K562 (cell line): ENCODE measurements at regions not wholly inside any gene's neighbourhood (a gene's known extent, or its start where the extent isn't known, plus 50 kb on each side); places are given as distances from the start of the nearest gene placed in this dataset.

Experiments used
- ATAC-seq: fragments of 200-7000 bp; cut with Tn5 transposase; 3 replicates; pipeline ENCODE4 v1.9.1; 2020; ENCODE audit warnings: moderate library complexity
- BruUV-seq: library from RNA; stranded (reverse); fragments of 400-500 nt; replicated peaks from 2 replicates; lab custom pipeline; 2021; lab: Mats Ljungman, UMichigan
- CTCF ChIA-PET: fragments of 300-600 bp; formaldehyde crosslinking; extraction: SDS; loops from one replicate; lab custom pipeline; 2021; ENCODE audit warnings: low intra/inter-chr PET ratio; lab: Yijun Ruan, JAX
- POLR2A ChIA-PET: fragments of 300-600, 350-650 bp; sonication (Branson Sonifier 250); formaldehyde crosslinking; extraction: SDS; loops from one replicate; lab custom pipeline; 2021; ENCODE audit warnings: antibody characterized with exemption, inconsistent platforms; lab: Yijun Ruan, JAX
- DNase-seq, 4 experiments: peaks; one replicate each; pipeline versions ENCODE4 v3.0.0 to v3.0.0-alpha.2; 2011 to 2018; ENCODE audit warnings: low spot score in 3 of 4, mixed read lengths in 3 of 4; ENCODE audit errors: extremely low read depth in 1 of 4
- FAIRE-seq: peaks from 2 replicates; lab custom pipeline; 2011; peaks lifted over from hg19 to GRCh38; lab: Jason Lieb, UNC
- H2AFZ ChIP-seq: 2 replicates; pipeline ENCODE4 v1.6.0; 2011; ENCODE audit warnings: low read depth, low read length, control low read depth, inconsistent platforms
- H3K27ac ChIP-seq: fragments of 200-600 bp; 3 replicates; pipeline ENCODE4 v1.8.0; 2011; ENCODE audit warnings: low read depth, mild to moderate bottlenecking, control low read depth, inconsistent platforms, low read length, moderate library complexity, mixed read lengths; ENCODE audit errors: extremely low read depth
- H3K27me3 ChIP-seq, 2 experiments: fragments of 300-600 bp in 1 of 2; 2 replicates in 1 of 2; 3 replicates in 1 of 2; pipeline versions ENCODE4 v1.6.0 to v1.8.0; 2011; ENCODE audit warnings: inconsistent platforms in 2 of 2, low read length in 2 of 2, mild to moderate bottlenecking in 1 of 2, mixed read lengths in 1 of 2, moderate library complexity in 1 of 2; ENCODE audit not compliant: control insufficient read depth in 2 of 2, insufficient read depth in 2 of 2
- H3K36me3 ChIP-seq: fragments of 300-600 bp; 3 replicates; pipeline ENCODE4 v1.8.0; 2011; ENCODE audit warnings: mild to moderate bottlenecking, low read length, inconsistent platforms; ENCODE audit not compliant: control insufficient read depth, insufficient read depth
- H3K4me1 ChIP-seq, 2 experiments: fragments of 200-600 bp in 1 of 2; replicated peaks in 1 of 2; 2 replicates in 1 of 2; 3 replicates in 1 of 2; pipeline versions ENCODE4 v1.5.1 to v1.8.0; 2011; ENCODE audit warnings: inconsistent platforms in 2 of 2, low read length in 2 of 2, mild to moderate bottlenecking in 1 of 2, mixed read lengths in 1 of 2, moderate library complexity in 1 of 2; ENCODE audit not compliant: control insufficient read depth in 2 of 2, insufficient read depth in 2 of 2
- H3K4me2 ChIP-seq: 2 replicates; pipeline ENCODE4 v1.6.1; 2011; ENCODE audit warnings: low read length, control low read depth, inconsistent platforms, mixed read lengths; ENCODE audit not compliant: insufficient read depth
- H3K4me3 ChIP-seq: fragments of 200-600 bp; sonication (generic), shearing (Covaris generic); 2 replicates; pipeline ENCODE4 v1.5.1; 2016; ENCODE audit warnings: control low read depth, inconsistent platforms
- H3K79me2 ChIP-seq: fragments of 200-600 bp; 3 replicates; pipeline ENCODE4 v1.8.0; 2011; ENCODE audit warnings: low read length, inconsistent platforms; ENCODE audit not compliant: control insufficient read depth, insufficient read depth
- H3K9ac ChIP-seq, 2 experiments: 2 replicates each; pipeline versions ENCODE4 v1.6.0 to v1.6.1; 2011; ENCODE audit warnings: low read depth in 2 of 2, low read length in 2 of 2, control low read depth in 1 of 2, inconsistent platforms in 1 of 2, mild to moderate bottlenecking in 1 of 2, mixed read lengths in 1 of 2; ENCODE audit not compliant: insufficient read depth in 1 of 2
- H3K9me1 ChIP-seq: one replicate; pipeline ENCODE4 v1.6.0; 2011; ENCODE audit warnings: inconsistent platforms, mild to moderate bottlenecking, low read length, moderate library complexity; ENCODE audit not compliant: control insufficient read depth, insufficient read depth
- H3K9me3 ChIP-seq: replicated peaks from 2 replicates; pipeline ENCODE4 v1.5.1; 2011; ENCODE audit warnings: low read depth, low read length, inconsistent platforms; ENCODE audit not compliant: control insufficient read depth, insufficient read depth
- H4K20me1 ChIP-seq: replicated peaks from 2 replicates; pipeline ENCODE4 v1.6.1; 2011; ENCODE audit warnings: low read length, inconsistent platforms, mixed read lengths; ENCODE audit not compliant: control insufficient read depth, insufficient read depth
- CTCF ChIP-seq, 3 experiments: IDR thresholded peaks in 2 of 3; conservative IDR thresholded peaks in 1 of 3; 2 replicates each; pipeline ENCODE4 v1.5.1; 2011 to 2012; ENCODE audit warnings: low read length in 3 of 3, mild to moderate bottlenecking in 3 of 3, control low read depth in 2 of 3, improper control_type of control experiment in 1 of 3, inconsistent platforms in 1 of 3, low read depth in 1 of 3, mixed read lengths in 1 of 3, moderate library complexity in 1 of 3; ENCODE audit not compliant: insufficient read depth in 2 of 3
- TFAP4 ChIP-seq: sonication (generic); formaldehyde crosslinking; IDR thresholded peaks from 2 replicates; pipeline ENCODE4 v1.8.0; 2022; ENCODE audit warnings: missing genetic modification reagents, mild to moderate bottlenecking, moderate library complexity, borderline replicate concordance
- WGBS: fragments of 100-300 bp; shearing (Covaris generic); methylation state at CpG from one replicate; pipeline ENCODE4 v1.1.6; 2016; ENCODE audit warnings: low coverage, mixed read lengths; ENCODE audit not compliant: insufficient coverage; ENCODE audit errors: missing lambda C conversion rate; 5-methylcytosine and 5-hydroxymethylcytosine counted together
- in situ Hi-C: fragments of 300-500 bp; cut with MboI; formaldehyde crosslinking; loops from 4 replicates; pipeline ENCODE4 v1.15.0; 2018; ENCODE audit warnings: inconsistent platforms, mixed read lengths
- intact Hi-C: fragments of 100-400 bp; cut with micrococcal nuclease; formaldehyde crosslinking; loops from 2 replicates; pipeline ENCODE4 v1.14.2; 2022

GRCh38 chr6:145042559-145042958 is 692.8 kb downstream of the EPM2A start:
- CTCF ChIA-PET: no interaction called here
- Histone ChIP-seq H3K27ac (no peak overlapping the region), H3K9me1 (no peaks in the 10 kb centered on the region), H3K27me3 (no peaks in the 10 kb centered on the region), H3K9me3 (no peaks in the 10 kb centered on the region; the same call in 1 of the 2 replicates), H2AFZ (no peak overlapping the region), H3K36me3 (no peaks in the 10 kb centered on the region), H3K9ac (no peak overlapping the region), H3K4me2 (no peak overlapping the region), H3K79me2 (no peaks in the 10 kb centered on the region), H4K20me1 (no peaks in the 10 kb centered on the region), H3K4me1 (no peaks in the 10 kb centered on the region), H3K4me3 (no peak overlapping the region)
- WGBS: 4% methylated on average over 5 of the region's 5 CpGs
- no peak for FAIRE-seq
- in situ Hi-C loops: no loop called here
- DNase-seq: peak in 1 of 4 experiments; percentile 25
- peak; percentile 11 to 46 (median 28); a peak in 4 of 6 replicates for TF ChIP-seq CTCF (IDR thresholded peaks at IDR 0.05 in 2 of 3, conservative IDR thresholded peaks at IDR 0.05 in 1 of 3; ENCODE audit: insufficient read depth in 2 of 3, low read depth in 1 of 3, low read length in 3 of 3)
- TF ChIP-seq TFAP4: no peak
- intact Hi-C loops: no loop called here
- peak; percentile 61; the same call in 1 of the 3 replicates for ATAC-seq
- no TSS peak for BruUV-seq
- POLR2A ChIA-PET: interaction anchor here (0.7 kb wide), 1 partner anchor 1531 kb away, joined by 4 read pairs; the partner anchor contains the start of gene FUCA2
